A673 (cell line): ENCODE measurements at regions not wholly inside any gene's neighbourhood (a gene's known extent, or its start where the extent isn't known, plus 50 kb on each side); places are given as distances from the start of the nearest gene placed in this dataset.
"Not testable (repeated sequence)": the region's sequence is repeated elsewhere in the genome, so short reads cannot be mapped to it uniquely, and the experiment has no call there.

Experiments used
- BruUV-seq: library from RNA; stranded (reverse); fragments of 400-500 nt; replicated peaks from 2 replicates; lab custom pipeline; 2021; lab: Mats Ljungman, UMichigan
- CTCF ChIA-PET: fragments of 300-600 bp; sonication (Branson Sonifier 250); formaldehyde crosslinking; loops from one replicate; lab custom pipeline; 2022; ENCODE audit warnings: antibody characterized with exemption; lab: Charles Lee
- POLR2A ChIA-PET: fragments of 300-600 bp; sonication (Branson Sonifier 250); formaldehyde crosslinking; loops from one replicate; lab custom pipeline; 2022; ENCODE audit warnings: antibody characterized with exemption; ENCODE audit not compliant: low non-redundant PET; lab: Charles Lee
- DNase-seq: peaks from one replicate; pipeline ENCODE4 v3.0.0-alpha.2; 2015; ENCODE audit warnings: low spot score
- H3K27ac ChIP-seq: fragments of 200-600 bp; sonication (generic); 2 replicates; pipeline ENCODE4 v1.5.1; 2016; ENCODE audit warnings: mixed run types, low read depth, mild to moderate bottlenecking, mixed read lengths, antibody characterized with exemption, low read length; ENCODE audit not compliant: poor library complexity, severe bottlenecking
- H3K27me3 ChIP-seq: fragments of 200-600 bp; sonication (generic); replicated peaks from 2 replicates; pipeline ENCODE4 v1.6.1; 2017; ENCODE audit warnings: mixed run types, low read depth, mild to moderate bottlenecking, mixed read lengths, antibody characterized with exemption, low read length; ENCODE audit not compliant: insufficient read depth, poor library complexity
- H3K36me3 ChIP-seq: fragments of 200-600 bp; sonication (generic); 2 replicates; pipeline ENCODE4 v1.6.1; 2016; ENCODE audit warnings: mixed run types, mild to moderate bottlenecking, mixed read lengths, antibody characterized with exemption, low read length; ENCODE audit not compliant: insufficient read depth, poor library complexity, severe bottlenecking
- H3K4me1 ChIP-seq: fragments of 200-600 bp; sonication (generic); 2 replicates; pipeline ENCODE4 v1.6.1; 2017; ENCODE audit warnings: mixed run types, mild to moderate bottlenecking, mixed read lengths, antibody characterized with exemption, low read length; ENCODE audit not compliant: insufficient read depth, poor library complexity, severe bottlenecking
- H3K4me3 ChIP-seq: fragments of 200-600 bp; sonication (generic); 2 replicates; pipeline ENCODE4 v1.5.1; 2016; ENCODE audit warnings: low read depth, mixed run types, mild to moderate bottlenecking, mixed read lengths, low read length; ENCODE audit not compliant: poor library complexity, severe bottlenecking
- H3K9me3 ChIP-seq: fragments of 200-600 bp; sonication (generic); 2 replicates; pipeline ENCODE4 v1.6.1; 2016; ENCODE audit warnings: mixed run types, low read depth, mild to moderate bottlenecking, mixed read lengths, antibody characterized with exemption, low read length; ENCODE audit not compliant: poor library complexity, severe bottlenecking
- EZH2 ChIP-seq: fragments of 200-600 bp; sonication (generic); IDR thresholded peaks from 2 replicates; pipeline ENCODE4 v1.6.1; 2017; ENCODE audit warnings: borderline replicate concordance, low read depth, mild to moderate bottlenecking, mixed read lengths, antibody characterized with exemption, low read length; ENCODE audit not compliant: poor library complexity, severe bottlenecking
- intact Hi-C: fragments of 100-400 bp; cut with micrococcal nuclease; formaldehyde crosslinking; loops from one replicate; pipeline ENCODE4 v1.10.0; 2022; ENCODE audit not compliant: unreplicated experiment
- TF ChIP-seq, protein P1 (sequence below): fragments of 300-800, 200-600 bp; sonication (generic); conservative IDR thresholded peaks from 2 replicates; pipeline ENCODE4 v1.5.1; 2017; ENCODE audit warnings: low read depth, mild to moderate bottlenecking, antibody characterized with exemption, low read length, moderate library complexity, mixed read lengths

DNA sequence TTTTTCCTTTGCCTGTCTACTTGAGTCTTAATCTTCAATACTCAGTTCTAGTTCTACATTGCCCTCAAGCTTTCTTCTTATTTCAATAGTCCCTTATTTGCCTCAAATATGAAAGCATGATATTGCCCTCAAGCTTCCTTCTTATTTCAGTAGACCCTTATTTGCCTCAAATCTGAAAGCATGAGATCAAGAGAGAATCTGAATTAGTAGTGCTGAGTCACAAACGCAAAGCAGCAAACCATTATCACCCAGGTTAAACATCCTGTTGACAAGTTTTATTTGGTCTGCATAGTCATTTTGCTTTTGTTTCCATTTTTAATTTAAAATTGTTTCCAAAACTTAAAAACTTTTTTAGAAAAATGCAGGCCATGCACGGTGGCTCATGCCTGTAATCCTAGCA, 583.3 kb upstream of the FSHR start:
- no peak for DNase-seq
- Histone ChIP-seq H3K9me3 (no peaks in the 10 kb centered on the region), H3K4me1 (no peaks in the 10 kb centered on the region), H3K27ac (no peak overlapping the region), H3K4me3 (no peak overlapping the region), H3K36me3 (no peaks in the 10 kb centered on the region), H3K27me3 (no peaks in the 10 kb centered on the region)
- intact Hi-C loops, result no loop called here
- ChIA-PET CTCF (no interaction called here), POLR2A (no interaction called here)
- BruUV-seq, result no TSS peak
- TF ChIP-seq EZH2, result no peak
- TF ChIP-seq, protein P1, sequence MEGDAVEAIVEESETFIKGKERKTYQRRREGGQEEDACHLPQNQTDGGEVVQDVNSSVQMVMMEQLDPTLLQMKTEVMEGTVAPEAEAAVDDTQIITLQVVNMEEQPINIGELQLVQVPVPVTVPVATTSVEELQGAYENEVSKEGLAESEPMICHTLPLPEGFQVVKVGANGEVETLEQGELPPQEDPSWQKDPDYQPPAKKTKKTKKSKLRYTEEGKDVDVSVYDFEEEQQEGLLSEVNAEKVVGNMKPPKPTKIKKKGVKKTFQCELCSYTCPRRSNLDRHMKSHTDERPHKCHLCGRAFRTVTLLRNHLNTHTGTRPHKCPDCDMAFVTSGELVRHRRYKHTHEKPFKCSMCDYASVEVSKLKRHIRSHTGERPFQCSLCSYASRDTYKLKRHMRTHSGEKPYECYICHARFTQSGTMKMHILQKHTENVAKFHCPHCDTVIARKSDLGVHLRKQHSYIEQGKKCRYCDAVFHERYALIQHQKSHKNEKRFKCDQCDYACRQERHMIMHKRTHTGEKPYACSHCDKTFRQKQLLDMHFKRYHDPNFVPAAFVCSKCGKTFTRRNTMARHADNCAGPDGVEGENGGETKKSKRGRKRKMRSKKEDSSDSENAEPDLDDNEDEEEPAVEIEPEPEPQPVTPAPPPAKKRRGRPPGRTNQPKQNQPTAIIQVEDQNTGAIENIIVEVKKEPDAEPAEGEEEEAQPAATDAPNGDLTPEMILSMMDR, result no peak

DNA sequence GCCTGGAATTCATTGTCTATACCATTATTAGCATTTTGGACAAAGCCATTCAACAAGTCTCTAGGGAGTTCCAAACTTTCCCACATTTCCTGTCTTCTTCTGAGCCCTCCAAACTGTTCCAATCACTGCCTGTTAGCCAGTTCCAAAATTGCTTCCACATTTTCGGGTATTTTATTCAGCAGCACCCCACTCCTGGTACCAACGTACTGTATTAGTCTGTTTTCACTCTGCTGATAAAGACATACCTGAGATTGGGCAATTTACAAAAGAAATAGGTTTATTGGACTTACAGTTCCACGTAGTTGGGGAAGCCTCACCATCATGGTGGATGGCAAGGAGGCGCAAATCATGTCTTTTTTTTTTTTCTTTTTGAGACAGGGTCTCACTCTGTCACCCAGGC, 578.6 kb upstream of the FSHR start:
- H3K4me3 ChIP-seq, H3K27me3 ChIP-seq, H3K4me1 ChIP-seq, DNase-seq, intact Hi-C loops, H3K36me3 ChIP-seq, POLR2A ChIA-PET, H3K9me3 ChIP-seq, H3K27ac ChIP-seq, CTCF ChIA-PET, BruUV-seq: not testable (repeated sequence)

DNA sequence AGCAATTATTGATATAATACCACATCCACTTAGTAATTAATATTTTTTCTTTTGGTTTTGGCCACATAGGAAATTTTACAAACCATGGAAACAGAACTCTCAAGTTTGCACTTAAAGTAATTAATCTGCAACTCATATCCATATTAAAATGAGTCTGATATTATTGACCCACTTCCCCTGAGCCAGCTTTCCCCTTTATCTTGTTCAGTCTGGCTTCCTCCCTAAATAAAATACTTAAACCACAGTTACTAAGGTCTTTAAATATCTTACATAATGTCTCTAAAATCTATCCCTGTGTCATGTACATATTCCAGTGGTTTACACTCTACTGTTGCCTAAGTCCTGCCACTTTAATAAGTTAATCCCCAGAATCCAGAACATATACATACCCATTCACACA, 564.9 kb upstream of the FSHR start:
- no peaks in the 10 kb centered on the region for H3K27me3 ChIP-seq
- H3K4me3 ChIP-seq, result no peak overlapping the region
- CTCF ChIA-PET, result no interaction called here
- no peak for DNase-seq
- intact Hi-C loops, result no loop called here
- H3K36me3 ChIP-seq, result no peaks in the 10 kb centered on the region
- no peaks in the 10 kb centered on the region for H3K4me1 ChIP-seq
- TF ChIP-seq, protein P1, result no peak
- TF ChIP-seq EZH2, result no peak
- no peak overlapping the region for H3K27ac ChIP-seq
- BruUV-seq, result no TSS peak
- H3K9me3 ChIP-seq, result no peaks in the 10 kb centered on the region
- POLR2A ChIA-PET, result no interaction called here

DNA sequence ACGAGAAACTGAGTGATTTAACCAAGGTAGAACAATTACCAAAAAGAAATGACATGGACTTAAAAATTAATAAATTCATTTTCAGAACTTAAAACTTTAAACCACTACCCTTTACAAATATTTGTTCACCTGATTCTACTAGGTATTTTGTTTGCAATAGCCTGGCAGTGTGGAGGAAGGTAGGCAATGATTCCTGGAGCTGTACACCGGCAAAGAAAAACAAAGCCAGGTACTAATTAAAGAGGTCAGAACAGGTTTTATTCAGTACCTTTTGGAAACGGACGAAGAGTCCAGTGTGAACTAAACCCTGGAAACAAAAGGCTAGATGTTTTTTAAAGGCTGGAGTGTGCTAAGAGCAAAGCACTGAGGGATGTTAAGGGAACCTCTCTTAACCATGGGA, 561.3 kb upstream of the FSHR start:
- H3K27ac ChIP-seq, result no peak overlapping the region
- intact Hi-C loops, result no loop called here
- BruUV-seq, result no TSS peak
- no peak for DNase-seq
- no peak overlapping the region for H3K4me3 ChIP-seq
- CTCF ChIA-PET, result no interaction called here
- TF ChIP-seq, protein P1, result no peak
- TF ChIP-seq EZH2, result no peak
- H3K9me3 ChIP-seq, result no peaks in the 10 kb centered on the region
- H3K36me3 ChIP-seq, result no peaks in the 10 kb centered on the region
- H3K27me3 ChIP-seq, result peaks cover 4% of the 10 kb centered on the region
- H3K4me1 ChIP-seq, result no peaks in the 10 kb centered on the region
- POLR2A ChIA-PET, result no interaction called here
